ENCODE measurements at regions not wholly inside any gene's neighbourhood (a gene's known extent, or its start where the extent isn't known, plus 50 kb on each side); places are given as distances from the start of the nearest gene placed in this dataset.

GRCh38 chr6:168384045-168385036, 56.6 kb upstream of the SMOC2 start:
- no peak for DNase-seq (ENCODE audit: low read depth in 2 of 2)

- DNase-seq (ENCODE audit: low read depth in 2 of 2), result no peak
Measured at GRCh38 chr6:168385037-168385759, 55.8 kb upstream of the SMOC2 start.

GRCh38 chr6:168385858-168386735, 54.9 kb upstream of the SMOC2 start:
- no peak for DNase-seq (ENCODE audit: low read depth in 2 of 2)

GRCh38 chr6:168386973-168387372, 54.0 kb upstream of the SMOC2 start:
- no peak for DNase-seq (ENCODE audit: low read depth in 2 of 2)

GRCh38 chr6:168387426-168387825, 53.6 kb upstream of the SMOC2 start:
- DNase-seq (ENCODE audit: low read depth in 2 of 2), result no peak

GRCh38 chr6:168387911-168388310, 53.1 kb upstream of the SMOC2 start:
- DNase-seq (ENCODE audit: low read depth in 2 of 2), result no peak

- no peak for DNase-seq (ENCODE audit: low read depth in 2 of 2)
Measured at GRCh38 chr6:168388641-168389633, 52.0 kb upstream of the SMOC2 start.

GRCh38 chr6:168390749-168391420, 50.1 kb upstream of the SMOC2 start:
- no peak for DNase-seq (ENCODE audit: low read depth in 2 of 2)
